ENCODE measurements at regions not wholly inside any gene's neighbourhood (a gene's known extent, or its start where the extent isn't known, plus 50 kb on each side); places are given as distances from the start of the nearest gene placed in this dataset.

DNA sequence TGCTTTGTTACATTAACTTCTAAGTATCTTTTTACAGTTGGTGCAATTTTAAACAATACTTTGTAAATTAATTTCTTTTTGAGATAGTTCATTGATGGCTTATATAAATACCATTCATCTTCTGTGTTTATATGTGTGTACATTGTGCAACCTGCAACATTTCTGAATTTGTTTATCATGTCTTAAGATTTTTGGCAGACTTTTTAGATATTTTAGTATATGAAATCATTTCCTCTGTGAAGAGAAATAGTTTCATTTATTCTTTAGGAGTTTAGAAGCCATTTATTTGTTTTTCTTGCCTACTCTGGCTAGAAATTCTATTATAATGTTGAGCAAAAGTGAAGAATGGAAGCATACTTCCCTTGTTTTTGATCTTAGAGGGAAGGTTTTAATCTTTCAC is 337.8 kb upstream of the DSEL start:
- no peaks in the 10 kb centered on the region for H3K27me3 Mint-ChIP-seq (ENCODE audit: unreplicated experiment)
- H3K9me3 Mint-ChIP-seq (ENCODE audit: unreplicated experiment): no peaks in the 10 kb centered on the region
- H3K36me3 Mint-ChIP-seq (ENCODE audit: unreplicated experiment): no peaks in the 10 kb centered on the region

DNA sequence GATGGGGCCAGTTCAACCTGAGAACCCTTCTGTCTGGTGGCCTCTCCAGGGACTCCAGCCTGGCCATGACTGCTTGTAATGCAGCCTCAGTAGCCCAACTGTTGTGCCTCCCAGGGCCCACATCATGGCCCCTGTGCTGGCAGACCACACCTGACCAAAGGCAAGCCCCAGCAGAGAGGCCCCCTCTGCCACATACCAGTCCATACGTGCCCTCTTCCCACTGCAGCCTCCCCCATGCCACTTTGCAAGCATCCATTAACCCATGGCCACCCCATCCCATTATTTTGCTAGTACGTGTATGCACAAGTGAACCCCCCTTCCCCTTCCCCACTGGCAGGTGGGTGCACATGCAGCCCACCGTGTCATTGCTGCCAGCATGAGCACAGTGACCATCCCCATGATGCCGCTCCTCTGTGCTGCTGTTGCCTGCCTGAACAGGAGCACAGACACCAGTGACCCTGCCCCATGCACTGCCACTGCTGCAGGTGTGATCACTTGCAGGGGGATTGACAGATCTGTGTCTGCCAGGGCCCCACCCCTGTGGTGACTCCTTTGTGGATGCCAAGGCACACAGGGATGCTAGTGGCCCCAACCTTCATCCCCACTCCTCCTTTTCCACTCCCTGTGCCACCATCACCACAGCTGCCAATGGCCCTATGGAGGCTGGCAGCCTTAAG is 330.0 kb upstream of the DSEL start:
- no peak overlapping the region for H3K27ac Mint-ChIP-seq (ENCODE audit: unreplicated experiment)
- H3K9me3 Mint-ChIP-seq (ENCODE audit: unreplicated experiment): peaks cover 6% of the 10 kb centered on the region
- H3K4me1 Mint-ChIP-seq (ENCODE audit: low read depth, unreplicated experiment): peaks cover 10% of the 10 kb centered on the region
- peaks cover 2% of the 10 kb centered on the region for H3K27me3 Mint-ChIP-seq (ENCODE audit: unreplicated experiment)
- H3K4me3 Mint-ChIP-seq (ENCODE audit: unreplicated experiment): no peak overlapping the region
- TF ChIP-seq, protein P1, sequence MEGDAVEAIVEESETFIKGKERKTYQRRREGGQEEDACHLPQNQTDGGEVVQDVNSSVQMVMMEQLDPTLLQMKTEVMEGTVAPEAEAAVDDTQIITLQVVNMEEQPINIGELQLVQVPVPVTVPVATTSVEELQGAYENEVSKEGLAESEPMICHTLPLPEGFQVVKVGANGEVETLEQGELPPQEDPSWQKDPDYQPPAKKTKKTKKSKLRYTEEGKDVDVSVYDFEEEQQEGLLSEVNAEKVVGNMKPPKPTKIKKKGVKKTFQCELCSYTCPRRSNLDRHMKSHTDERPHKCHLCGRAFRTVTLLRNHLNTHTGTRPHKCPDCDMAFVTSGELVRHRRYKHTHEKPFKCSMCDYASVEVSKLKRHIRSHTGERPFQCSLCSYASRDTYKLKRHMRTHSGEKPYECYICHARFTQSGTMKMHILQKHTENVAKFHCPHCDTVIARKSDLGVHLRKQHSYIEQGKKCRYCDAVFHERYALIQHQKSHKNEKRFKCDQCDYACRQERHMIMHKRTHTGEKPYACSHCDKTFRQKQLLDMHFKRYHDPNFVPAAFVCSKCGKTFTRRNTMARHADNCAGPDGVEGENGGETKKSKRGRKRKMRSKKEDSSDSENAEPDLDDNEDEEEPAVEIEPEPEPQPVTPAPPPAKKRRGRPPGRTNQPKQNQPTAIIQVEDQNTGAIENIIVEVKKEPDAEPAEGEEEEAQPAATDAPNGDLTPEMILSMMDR (IDR thresholded peaks at IDR 0.05; ENCODE audit: partially characterized antibody, unreplicated experiment): no peak
- peaks cover 4% of the 10 kb centered on the region for H3K36me3 Mint-ChIP-seq (ENCODE audit: unreplicated experiment)
- DNase-seq: no peak

More for the DNA sequence above, 337.8 kb upstream of the DSEL start:
- Mint-ChIP-seq H3K27ac (ENCODE audit: unreplicated experiment) (no peak overlapping the region), H3K4me1 (ENCODE audit: low read depth, unreplicated experiment) (no peaks in the 10 kb centered on the region), H3K4me3 (ENCODE audit: unreplicated experiment) (no peak overlapping the region)
- no peak for DNase-seq
- TF ChIP-seq, protein P1 (IDR thresholded peaks at IDR 0.05; ENCODE audit: partially characterized antibody, unreplicated experiment): no peak

DNA sequence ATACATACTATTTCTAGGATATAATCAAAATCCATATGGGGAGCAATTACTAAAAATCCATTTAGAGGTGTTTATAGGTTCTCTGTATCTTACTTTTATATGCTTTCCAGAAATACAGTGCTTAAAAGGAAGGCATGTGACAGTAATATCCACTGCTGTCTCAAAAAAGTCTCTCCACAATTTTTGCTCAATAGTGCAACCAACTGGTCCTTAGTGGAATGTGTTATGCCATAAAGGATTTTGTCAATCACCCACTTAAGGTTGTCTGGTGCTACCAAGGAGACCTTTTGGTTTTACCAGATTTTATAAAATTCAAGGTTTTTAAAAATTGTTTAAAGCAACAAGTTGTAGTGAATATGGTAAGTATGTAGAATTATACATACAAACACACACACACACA is 328.5 kb upstream of the DSEL start:
- TF ChIP-seq, protein P1 (IDR thresholded peaks at IDR 0.05; ENCODE audit: partially characterized antibody, unreplicated experiment): no peak
- no peak overlapping the region for H3K4me3 Mint-ChIP-seq (ENCODE audit: unreplicated experiment)
- H3K4me1 Mint-ChIP-seq (ENCODE audit: low read depth, unreplicated experiment): peaks cover 16% of the 10 kb centered on the region
- H3K9me3 Mint-ChIP-seq (ENCODE audit: unreplicated experiment): peaks cover 6% of the 10 kb centered on the region
- peaks cover 2% of the 10 kb centered on the region for H3K27me3 Mint-ChIP-seq (ENCODE audit: unreplicated experiment)
- H3K27ac Mint-ChIP-seq (ENCODE audit: unreplicated experiment): no peak overlapping the region
- peaks cover 4% of the 10 kb centered on the region for H3K36me3 Mint-ChIP-seq (ENCODE audit: unreplicated experiment)
- DNase-seq: no peak

DNA sequence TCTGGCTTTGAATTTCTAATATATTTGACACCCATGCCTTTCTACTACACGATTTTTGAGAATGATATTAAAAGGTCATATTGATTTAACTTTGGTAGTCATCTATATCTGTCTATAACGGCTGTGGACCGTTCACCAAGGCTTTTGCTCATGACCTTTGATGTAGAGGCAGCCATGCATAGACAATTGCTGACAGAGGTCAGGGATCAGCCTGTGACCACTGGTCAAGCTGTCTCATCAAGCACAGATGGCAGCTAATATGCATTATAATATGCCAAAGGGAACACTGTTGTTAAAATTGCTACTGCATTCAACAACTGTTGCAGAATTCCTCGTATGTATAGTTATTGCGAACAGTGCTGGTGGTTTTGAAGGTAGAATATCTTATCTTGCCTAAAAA is 323.9 kb upstream of the DSEL start:
- Mint-ChIP-seq H3K4me1 (ENCODE audit: low read depth, unreplicated experiment) (peaks cover 22% of the 10 kb centered on the region), H3K9me3 (ENCODE audit: unreplicated experiment) (peaks cover 3% of the 10 kb centered on the region), H3K4me3 (ENCODE audit: unreplicated experiment) (no peak overlapping the region), H3K36me3 (ENCODE audit: unreplicated experiment) (no peaks in the 10 kb centered on the region), H3K27ac (ENCODE audit: unreplicated experiment) (peak overlapping the region; percentile 59), H3K27me3 (ENCODE audit: unreplicated experiment) (peaks cover 2% of the 10 kb centered on the region)
- TF ChIP-seq, protein P1 (IDR thresholded peaks at IDR 0.05; ENCODE audit: partially characterized antibody, unreplicated experiment): no peak
- DNase-seq: no peak

DNA sequence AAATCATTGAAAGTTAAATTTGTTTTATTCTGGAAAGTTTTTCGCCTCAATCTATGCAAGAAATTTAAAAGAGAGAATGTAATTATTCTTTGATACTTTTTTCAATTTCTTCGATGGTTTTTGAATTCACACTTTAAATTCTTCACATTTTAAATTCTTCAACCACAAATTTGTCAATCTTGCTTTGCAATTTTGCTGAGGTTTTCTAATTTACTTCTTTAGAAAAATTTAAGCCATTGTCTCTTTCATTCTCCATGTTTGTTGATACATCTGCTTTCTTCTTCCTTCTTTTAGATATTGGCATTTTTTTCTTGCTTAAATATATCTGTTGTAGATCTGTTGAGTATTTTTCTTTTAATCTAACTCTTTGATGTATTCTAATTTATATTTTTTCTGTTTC is 301.9 kb upstream of the DSEL start:
- H3K27ac Mint-ChIP-seq (ENCODE audit: unreplicated experiment): no peak overlapping the region
- H3K4me3 Mint-ChIP-seq (ENCODE audit: unreplicated experiment): no peak overlapping the region
- no peaks in the 10 kb centered on the region for H3K27me3 Mint-ChIP-seq (ENCODE audit: unreplicated experiment)
- no peaks in the 10 kb centered on the region for H3K36me3 Mint-ChIP-seq (ENCODE audit: unreplicated experiment)
- peaks cover 4% of the 10 kb centered on the region for H3K9me3 Mint-ChIP-seq (ENCODE audit: unreplicated experiment)
- peaks cover 8% of the 10 kb centered on the region for H3K4me1 Mint-ChIP-seq (ENCODE audit: low read depth, unreplicated experiment)
- DNase-seq: no peak
- TF ChIP-seq, protein P1 (IDR thresholded peaks at IDR 0.05; ENCODE audit: partially characterized antibody, unreplicated experiment): no peak

Data from glutamatergic neuron (in vitro differentiated cells).